ENCODE measurements at regions not wholly inside any gene's neighbourhood (a gene's known extent, or its start where the extent isn't known, plus 50 kb on each side); places are given as distances from the start of the nearest gene placed in this dataset.

- Histone ChIP-seq H3K9ac (ENCODE audit: low read length) (no peak overlapping the region), H3K9me3 (ENCODE audit: control insufficient read depth in 1 of 2, insufficient read depth in 1 of 2, low read depth in 1 of 2, low read length in 2 of 2) (peaks cover 0 to 13% of the 10 kb centered on the region in 2 experiments; a peak in 1 of 4 replicates), H3K36me3 (ENCODE audit: control insufficient read depth in 1 of 2, insufficient read depth in 2 of 2, low read length in 2 of 2) (no peaks in the 10 kb centered on the region), H3K4me1 (ENCODE audit: control insufficient read depth in 1 of 2, insufficient read depth in 2 of 2, low read length in 2 of 2) (no peaks in the 10 kb centered on the region), H4K20me1 (ENCODE audit: insufficient read depth) (no peaks in the 10 kb centered on the region; the same call in 1 of the 2 replicates), H2AFZ (ENCODE audit: low read depth, low read length, poor library complexity, severe bottlenecking) (no peak overlapping the region), H3K9me2 (ENCODE audit: insufficient read depth) (no peaks in the 10 kb centered on the region), H3K27ac (ENCODE audit: low read depth, low read length) (no peak overlapping the region), H3K4me2 (ENCODE audit: low read length) (no peak overlapping the region), H3K79me2 (ENCODE audit: insufficient read depth, low read length) (no peaks in the 10 kb centered on the region), H3K27me3 (ENCODE audit: insufficient read depth, low read length) (no peaks in the 10 kb centered on the region), H3K4me3 (replicated peaks in 1 of 2; ENCODE audit: low read depth in 1 of 2, low read length in 2 of 2) (no peak overlapping the region)
- CTCF ChIA-PET: no interaction called here
- BruUV-seq (replicated peaks): no TSS peak
- POLR2A ChIA-PET: no interaction called here
- ATAC-seq (no peak), DNase-seq (ENCODE audit: low read depth, low spot score) (no peak)
- RAD21 ChIA-PET (ENCODE audit: low non-redundant PET in 1 of 2, low total read pairs in 2 of 2, uncharacterized antibody in 2 of 2, unreplicated experiment in 2 of 2): no interaction called here
- intact Hi-C loops (cut with micrococcal nuclease): no loop called here
- TF ChIP-seq ELF1 (IDR thresholded peaks at IDR 0.05; ENCODE audit: borderline replicate concordance, low read depth) (no peak), EGR1 (IDR thresholded peaks at IDR 0.05; ENCODE audit: low read depth) (no peak), REST (IDR thresholded peaks at IDR 0.05; ENCODE audit: low read depth) (no peak), POLR2AphosphoS5 (IDR thresholded peaks at IDR 0.05; ENCODE audit: low read depth, low read length) (no peak), SIN3A (IDR thresholded peaks at IDR 0.05; ENCODE audit: low read depth) (no peak), RAD21 (IDR thresholded peaks at IDR 0.05; ENCODE audit: low read depth) (no peak), ZFX (IDR thresholded peaks at IDR 0.05) (no peak), MAX (IDR thresholded peaks at IDR 0.05) (no peak), ZBTB33 (IDR thresholded peaks at IDR 0.05; ENCODE audit: extremely low read depth, insufficient replicate concordance, low read length) (no peak), SP1 (IDR thresholded peaks at IDR 0.05; ENCODE audit: low read depth) (no peak), POLR2A (IDR thresholded peaks at IDR 0.05; ENCODE audit: borderline replicate concordance, extremely low read depth, insufficient read depth, insufficient read length) (no peak), TCF7L2 (IDR thresholded peaks at IDR 0.05; ENCODE audit: borderline replicate concordance, extremely low read depth, insufficient read depth, insufficient read length) (no peak), JUND (IDR thresholded peaks at IDR 0.05) (no peak), EZH2 (IDR thresholded peaks at IDR 0.05) (no peak), FOSL1 (IDR thresholded peaks at IDR 0.05; ENCODE audit: low read depth) (no peak), YY1 (IDR thresholded peaks at IDR 0.05; ENCODE audit: extremely low read depth, insufficient replicate concordance, low read depth, low read length) (no peak), CEBPB (IDR thresholded peaks at IDR 0.05; ENCODE audit: low read depth) (no peak), CBX3 (IDR thresholded peaks at IDR 0.05; ENCODE audit: low read depth) (no peak)
- TF ChIP-seq, protein P1, sequence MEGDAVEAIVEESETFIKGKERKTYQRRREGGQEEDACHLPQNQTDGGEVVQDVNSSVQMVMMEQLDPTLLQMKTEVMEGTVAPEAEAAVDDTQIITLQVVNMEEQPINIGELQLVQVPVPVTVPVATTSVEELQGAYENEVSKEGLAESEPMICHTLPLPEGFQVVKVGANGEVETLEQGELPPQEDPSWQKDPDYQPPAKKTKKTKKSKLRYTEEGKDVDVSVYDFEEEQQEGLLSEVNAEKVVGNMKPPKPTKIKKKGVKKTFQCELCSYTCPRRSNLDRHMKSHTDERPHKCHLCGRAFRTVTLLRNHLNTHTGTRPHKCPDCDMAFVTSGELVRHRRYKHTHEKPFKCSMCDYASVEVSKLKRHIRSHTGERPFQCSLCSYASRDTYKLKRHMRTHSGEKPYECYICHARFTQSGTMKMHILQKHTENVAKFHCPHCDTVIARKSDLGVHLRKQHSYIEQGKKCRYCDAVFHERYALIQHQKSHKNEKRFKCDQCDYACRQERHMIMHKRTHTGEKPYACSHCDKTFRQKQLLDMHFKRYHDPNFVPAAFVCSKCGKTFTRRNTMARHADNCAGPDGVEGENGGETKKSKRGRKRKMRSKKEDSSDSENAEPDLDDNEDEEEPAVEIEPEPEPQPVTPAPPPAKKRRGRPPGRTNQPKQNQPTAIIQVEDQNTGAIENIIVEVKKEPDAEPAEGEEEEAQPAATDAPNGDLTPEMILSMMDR (IDR thresholded peaks at IDR 0.05 in 2 of 3, conservative IDR thresholded peaks at IDR 0.05 in 1 of 3; ENCODE audit: borderline replicate concordance in 1 of 3, insufficient read depth in 1 of 3, low read depth in 2 of 3, low read length in 2 of 3): no peak
- TF ChIP-seq, protein P2, sequence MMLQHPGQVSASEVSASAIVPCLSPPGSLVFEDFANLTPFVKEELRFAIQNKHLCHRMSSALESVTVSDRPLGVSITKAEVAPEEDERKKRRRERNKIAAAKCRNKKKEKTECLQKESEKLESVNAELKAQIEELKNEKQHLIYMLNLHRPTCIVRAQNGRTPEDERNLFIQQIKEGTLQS (IDR thresholded peaks at IDR 0.05): no peak
Measured at GRCh38 chr9:1698991-1699390, 316.2 kb upstream of the SMARCA2 start.

All from HCT116 (cell line).